ENCODE measurements at regions not wholly inside any gene's neighbourhood (a gene's known extent, or its start where the extent isn't known, plus 50 kb on each side); places are given as distances from the start of the nearest gene placed in this dataset.

DNA sequence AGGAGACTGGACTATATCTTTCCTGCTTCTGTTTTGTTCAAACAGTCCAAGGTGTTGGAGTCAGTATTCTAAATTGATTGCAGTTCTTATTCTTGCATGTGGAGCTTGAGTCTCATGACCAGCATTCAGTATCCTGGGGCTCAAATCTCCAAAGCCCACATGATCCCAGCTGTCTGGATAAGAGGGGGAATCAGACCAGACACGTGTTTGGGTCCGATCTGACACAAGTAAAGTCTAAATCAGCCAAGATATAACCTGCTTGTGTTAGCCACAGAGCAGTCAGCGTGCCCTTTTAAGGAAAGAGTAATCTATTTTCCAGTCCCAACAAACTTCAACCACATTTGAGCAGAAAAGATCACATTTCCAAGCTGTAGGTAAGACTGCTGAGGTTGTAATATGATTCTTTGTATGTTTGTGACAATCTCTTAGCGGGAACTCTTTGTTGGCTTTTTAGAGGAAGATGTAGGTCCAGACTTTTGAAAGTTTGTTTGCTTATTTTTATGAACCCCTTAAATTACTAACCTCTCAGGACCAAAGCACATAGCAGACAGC, 334.6 kb downstream of the SLC4A3 start:
- DNase-seq: no peak

- DNase-seq: no peak
These were observed 335.4 kb downstream of the SLC4A3 start for GRCh38 chr2:219962801-219963200.

DNA sequence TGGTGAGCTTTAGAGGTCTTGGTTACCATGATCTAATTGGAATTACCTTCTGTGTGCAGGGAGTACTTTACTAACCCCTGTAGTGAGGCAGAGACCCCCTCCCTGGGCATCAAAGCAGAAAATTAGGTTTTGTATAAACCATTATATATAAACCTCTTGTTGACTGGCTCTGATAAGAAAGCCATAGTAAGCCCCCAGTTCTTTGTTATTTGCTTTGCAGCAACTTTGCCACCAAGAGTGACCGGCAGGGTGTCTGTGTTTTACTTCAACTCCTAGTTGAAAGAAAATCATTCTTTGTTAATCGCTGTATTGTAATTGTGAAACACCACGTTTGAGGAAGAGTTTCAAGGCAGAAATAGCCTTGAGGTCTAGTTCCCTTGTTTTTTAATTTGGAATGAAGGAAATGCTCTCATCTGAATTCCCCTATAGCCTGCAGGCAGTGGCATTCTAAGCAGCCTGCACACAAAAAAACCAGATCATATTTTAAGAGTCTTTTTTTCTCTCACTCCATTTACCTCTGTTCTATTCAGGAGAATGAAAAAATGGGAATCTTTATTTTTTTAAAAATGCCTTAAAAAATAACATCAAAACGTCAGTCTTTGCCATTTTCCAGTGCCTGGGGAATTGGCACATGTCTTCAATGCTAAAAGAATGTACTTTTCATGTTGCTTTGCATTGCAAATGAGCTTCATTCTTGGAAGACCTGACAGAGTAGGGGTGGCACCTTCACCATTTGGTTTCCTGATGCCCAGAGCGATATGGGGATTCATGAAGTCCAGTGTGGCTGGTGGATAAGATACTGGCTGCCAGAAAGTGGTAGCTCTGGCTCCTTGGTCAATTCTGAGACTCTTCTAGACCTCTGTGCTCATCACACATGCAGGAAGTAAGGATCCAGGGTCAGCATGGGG, 338.1 kb downstream of the SLC4A3 start:
- no peak for DNase-seq

DNA sequence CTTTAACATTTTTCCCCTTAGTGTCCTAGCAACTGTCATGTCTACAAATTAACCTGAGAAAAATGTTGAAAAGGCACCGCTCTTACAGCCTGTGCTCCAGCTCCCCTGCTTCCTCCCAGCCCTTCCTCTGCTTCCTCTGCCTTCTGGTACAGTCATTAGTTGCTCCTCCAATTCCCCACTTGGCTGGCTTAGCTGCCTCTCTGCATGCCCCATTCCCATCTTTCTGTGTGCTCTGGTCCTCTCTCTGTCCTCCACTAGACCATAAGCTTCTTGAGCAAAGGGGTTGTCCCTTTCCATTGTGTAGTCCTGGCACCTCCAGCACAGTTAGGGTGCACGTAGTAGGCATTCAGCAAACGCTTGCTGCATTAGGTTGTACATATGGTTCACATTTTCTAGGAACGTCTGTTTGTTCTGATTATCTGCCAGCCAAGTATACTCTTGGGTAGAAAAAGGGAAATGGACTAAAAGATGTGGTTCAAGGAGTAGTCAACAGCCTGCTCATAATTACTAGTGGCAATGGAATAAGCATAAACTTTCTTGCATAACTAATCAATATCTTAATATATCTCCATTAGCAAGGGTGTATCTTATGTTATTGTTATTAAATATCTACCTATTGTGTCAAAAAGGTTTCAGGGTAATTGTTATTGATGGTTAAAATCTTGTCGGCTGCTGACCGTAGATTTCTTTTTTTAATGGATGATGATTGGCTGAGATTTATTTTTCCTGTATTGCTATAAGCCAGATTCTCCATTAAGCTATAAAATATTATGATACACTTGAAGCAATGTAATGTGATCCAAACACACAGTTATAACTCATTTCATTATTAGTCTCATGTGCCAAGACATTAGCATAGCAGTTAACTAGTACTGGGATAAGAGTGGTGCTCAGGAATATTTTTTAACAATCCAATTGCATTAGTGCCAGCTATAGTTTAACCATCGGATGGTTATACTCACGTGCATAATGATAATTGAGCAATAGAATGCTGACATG, 340.1 kb downstream of the SLC4A3 start:
- DNase-seq: no peak

- no peak for DNase-seq
These were observed 341.4 kb downstream of the SLC4A3 start for GRCh38 chr2:219968685-219969345.

DNA sequence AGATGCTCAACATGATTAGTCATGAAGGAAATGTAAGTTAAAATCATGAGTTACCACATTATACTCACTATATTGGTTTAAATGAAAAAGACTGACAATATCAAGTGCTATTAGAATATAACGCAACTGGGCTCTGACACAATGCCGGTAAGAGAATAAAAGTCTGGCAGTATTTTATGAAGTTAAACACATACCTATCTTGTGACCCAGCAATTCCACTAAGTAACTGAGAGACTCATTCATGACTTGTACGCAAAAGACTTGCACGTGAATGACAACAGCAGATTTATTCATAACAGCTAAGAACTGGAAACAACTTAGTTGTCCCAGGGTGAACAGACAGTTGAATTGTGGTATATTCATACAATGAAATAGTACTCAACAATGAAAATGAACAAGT, 342.1 kb downstream of the SLC4A3 start:
- DNase-seq: no peak

DNA sequence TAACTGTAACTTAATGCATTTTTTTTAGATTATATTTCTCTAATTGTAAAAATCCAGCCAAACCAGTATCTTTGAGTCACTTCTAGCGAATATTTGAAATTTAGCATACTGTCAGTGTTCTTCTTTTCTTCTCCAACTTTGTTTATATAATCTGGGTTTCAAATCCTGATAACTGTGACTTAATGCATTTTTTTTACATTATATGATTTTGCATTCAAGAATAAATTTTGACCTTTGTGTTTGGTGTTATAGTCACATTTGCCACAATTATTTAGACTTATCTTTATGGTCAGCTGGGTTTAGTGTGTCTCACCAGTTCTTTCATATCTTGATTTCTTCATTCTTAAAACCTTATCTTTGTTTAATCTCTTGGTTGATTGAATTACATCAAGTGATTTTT, 345.7 kb downstream of the SLC4A3 start:
- no peak for DNase-seq

DNA sequence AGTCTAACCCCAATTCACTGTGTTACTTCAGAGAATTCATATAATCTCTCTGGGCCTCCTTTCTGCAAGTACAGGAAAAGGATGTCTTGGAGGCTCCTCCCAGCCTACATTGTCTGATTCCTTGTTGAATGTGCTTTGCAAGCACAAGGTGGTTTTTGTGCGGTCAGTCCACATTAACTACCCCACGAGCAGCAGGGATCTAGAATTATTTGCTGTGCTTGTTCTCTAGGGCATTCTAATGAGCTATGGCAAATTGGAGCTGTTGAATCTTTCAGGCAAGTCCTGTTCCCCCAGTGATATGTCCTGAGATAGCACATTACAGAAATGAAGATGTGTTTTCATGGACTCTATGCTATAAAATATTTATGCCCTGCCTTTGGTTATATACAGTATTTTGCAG, 349.4 kb downstream of the SLC4A3 start:
- DNase-seq: no peak

DNA sequence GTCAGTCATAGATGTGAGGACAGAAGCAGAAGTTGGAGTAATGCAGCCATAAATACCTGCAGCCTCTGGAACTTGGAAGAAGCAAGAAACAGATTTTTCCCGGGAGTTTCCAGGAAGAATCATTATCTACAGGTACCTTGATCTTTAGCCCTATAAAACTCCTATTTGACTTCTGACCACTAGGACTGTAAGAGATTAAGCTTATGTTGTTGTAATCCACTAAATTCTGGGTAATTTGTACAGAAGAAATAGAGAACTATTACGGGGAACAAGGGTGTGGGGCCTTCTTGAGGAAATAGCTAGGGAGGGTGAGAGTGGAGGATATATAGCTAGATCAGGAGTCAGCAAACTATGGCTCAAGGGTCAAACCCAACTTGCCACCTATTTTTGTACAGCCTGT, 353.2 kb downstream of the SLC4A3 start:
- DNase-seq: no peak

DNA sequence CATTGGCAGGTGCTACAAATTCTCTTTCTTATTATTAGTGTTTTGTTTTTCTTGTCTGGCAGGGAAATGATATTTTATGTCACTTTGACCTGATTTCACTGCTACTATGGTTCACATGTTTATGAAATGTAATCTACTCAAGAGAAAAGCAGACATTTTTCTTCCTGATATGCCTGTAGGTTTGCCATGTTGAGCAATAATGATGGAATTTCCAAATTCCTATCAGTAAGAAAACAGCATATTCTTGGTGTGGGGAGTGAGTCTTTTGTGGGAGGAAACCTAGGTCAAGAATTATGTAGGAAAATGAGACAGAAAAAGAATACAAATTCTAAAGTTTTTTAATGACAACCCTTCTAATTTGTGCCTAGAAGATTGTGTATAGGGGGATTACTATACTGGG, 356.4 kb downstream of the SLC4A3 start:
- no peak for DNase-seq

GRCh38 chr2:219985017-219985416, 357.6 kb downstream of the SLC4A3 start:
- DNase-seq: no peak

DNA sequence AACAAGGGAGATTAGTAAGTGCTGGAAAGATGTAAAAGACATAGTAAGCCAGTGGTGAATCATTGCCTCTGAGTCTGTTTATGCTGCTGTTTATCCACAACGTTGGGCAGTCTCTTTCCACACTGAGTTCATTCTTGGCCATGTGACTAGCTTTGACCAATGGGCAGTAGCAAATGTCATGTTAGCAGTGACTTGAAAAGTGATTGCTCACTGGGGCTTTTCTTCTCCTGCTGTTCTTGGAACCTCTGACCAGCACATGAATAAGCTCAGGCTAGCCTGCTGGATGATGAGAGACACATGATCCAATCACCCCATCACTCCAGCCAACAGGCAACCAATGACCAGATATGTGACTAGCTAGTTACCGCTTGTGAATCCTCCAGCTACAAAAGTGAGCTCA, 360.4 kb downstream of the SLC4A3 start:
- DNase-seq: no peak

GRCh38 chr2:219989744-219990143, 362.3 kb downstream of the SLC4A3 start:
- no peak for DNase-seq

GRCh38 chr2:219991116-219991515, 363.7 kb downstream of the SLC4A3 start:
- DNase-seq: no peak

- DNase-seq: no peak
These were observed 368.0 kb downstream of the SLC4A3 start for GRCh38 chr2:219995399-219995798.

GRCh38 chr2:219995991-219996765, 368.7 kb downstream of the SLC4A3 start:
- DNase-seq: no peak

DNA sequence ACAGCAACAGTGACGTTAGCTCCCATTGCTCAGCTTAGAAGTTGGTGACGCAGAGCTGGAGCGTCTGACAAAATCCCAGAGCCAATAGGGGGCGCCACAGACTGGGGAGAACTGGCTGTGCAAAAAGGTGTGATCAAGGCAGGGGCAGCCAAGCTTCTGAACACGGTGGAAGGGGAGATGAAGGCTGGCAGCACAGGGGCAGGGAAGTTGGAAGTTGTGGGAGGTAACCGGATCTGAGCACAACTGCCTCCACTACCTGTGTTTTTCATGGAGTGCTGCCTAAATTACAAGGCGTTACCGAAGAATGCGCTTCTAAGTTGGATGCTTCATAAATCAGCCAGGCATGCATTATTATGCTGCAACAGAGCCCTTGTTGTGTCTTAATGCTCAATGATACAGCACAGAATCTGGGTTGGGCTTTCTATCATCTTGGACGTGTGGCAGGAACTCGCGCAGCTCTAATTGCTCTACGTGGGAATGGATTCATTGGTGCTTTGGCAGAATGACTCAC, 370.0 kb downstream of the SLC4A3 start:
- peak; percentile 10 for DNase-seq

GRCh38 chr2:219998107-219998506, 370.7 kb downstream of the SLC4A3 start:
- DNase-seq: no peak

DNA sequence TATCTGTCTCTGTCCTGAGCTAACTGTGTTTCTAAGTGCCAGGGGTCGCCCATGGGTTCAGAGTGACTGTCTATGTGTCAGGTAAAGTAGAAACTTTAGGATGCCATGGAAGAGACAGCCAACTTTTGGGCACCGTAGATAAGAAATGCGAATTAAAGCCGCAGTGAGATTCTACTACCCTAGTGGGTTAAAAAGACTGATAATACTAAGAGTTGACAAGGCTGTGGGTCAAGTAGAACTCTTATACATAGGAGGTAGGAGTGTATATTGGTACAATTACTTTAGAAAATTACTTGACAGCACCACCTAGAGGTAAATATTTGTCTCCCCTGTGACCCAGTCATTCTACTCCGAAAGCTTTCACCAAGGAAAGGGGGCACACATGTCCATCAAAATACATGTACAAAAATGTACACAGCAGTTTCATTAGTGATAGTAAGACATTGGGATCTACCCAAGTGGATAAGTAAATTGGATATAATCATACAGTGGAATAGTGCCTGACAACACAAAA, 371.3 kb downstream of the SLC4A3 start:
- DNase-seq: no peak

DNA sequence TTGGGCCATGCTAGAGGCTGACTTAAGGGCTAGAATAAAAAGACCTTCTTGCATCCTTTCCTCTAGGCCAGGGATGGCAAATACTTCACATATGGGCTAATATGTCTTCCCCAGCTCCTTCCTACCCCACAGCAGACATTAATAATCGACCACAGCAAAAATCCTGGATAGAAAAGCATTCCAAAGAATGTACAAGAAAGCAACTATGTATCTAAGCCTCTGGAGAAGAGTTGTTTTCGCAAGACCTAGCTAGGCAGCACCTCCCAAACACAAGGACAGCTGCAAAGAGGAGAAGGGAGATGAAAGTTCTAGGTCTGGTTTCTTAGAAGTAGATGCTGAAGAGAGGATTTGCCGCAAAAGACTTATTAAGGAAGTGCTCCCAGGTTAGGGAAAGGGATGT, 372.6 kb downstream of the SLC4A3 start:
- DNase-seq: no peak

- no peak for DNase-seq
These were observed 373.2 kb downstream of the SLC4A3 start for GRCh38 chr2:220000586-220000985.

DNA sequence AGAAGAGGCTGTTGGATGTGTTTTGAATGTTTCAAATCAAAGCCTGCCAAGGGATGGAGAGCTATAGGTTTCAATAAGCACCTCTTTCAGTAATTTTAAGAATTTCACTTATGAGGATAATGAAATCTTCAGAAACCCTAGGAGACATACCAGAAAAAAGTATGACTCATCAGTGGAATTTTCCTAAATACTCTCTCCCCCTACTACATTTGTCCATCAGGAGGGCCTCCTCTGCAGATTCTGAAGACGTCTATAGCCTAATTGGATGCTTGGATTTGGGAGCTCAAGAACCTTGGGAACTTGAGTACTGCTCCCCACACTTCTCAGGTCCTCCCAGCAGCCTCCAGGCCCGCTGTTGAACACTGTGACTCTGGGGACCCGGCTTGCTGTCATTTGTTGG, 374.3 kb downstream of the SLC4A3 start:
- no peak for DNase-seq
